ENCODE measurements at regions not wholly inside any gene's neighbourhood (a gene's known extent, or its start where the extent isn't known, plus 50 kb on each side); places are given as distances from the start of the nearest gene placed in this dataset.

DNA sequence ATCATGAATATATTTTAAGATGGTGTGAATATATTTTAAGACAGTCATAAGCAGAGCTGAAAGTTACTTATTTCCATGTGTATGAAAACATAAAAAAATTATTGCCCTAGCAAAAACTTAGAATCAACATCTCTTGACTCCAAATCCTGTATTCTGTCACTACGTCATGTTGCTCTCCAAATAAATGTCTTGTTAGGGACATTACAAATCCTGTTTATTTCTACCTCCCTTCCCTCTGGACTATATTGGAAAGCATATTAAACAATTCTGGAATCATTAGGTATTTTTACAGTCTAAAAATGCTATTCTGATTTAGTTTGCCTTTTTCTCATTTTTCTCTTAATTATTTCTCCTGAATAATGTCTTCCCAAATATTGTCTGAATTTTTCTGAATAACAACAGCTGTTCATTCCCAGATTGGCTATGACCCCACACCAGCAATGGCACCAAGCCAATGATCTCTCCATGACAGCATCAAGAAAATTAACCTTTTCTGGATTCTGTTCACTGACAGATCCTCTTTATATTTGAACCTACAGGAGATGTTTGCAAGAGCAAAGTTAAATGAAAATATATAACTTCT lies 523.1 kb downstream of the IQCM start:
- TF ChIP-seq CTCF (optimal IDR thresholded peaks at IDR 0.05 in 1 of 3, IDR thresholded peaks at IDR 0.05 in 1 of 3, conservative IDR thresholded peaks at IDR 0.05 in 1 of 3; ENCODE audit: extremely low read depth in 1 of 3, insufficient read depth in 2 of 3, low read length in 3 of 3) (no peak), EZH2 (IDR thresholded peaks at IDR 0.05; ENCODE audit: low read length) (no peak)

GRCh38 chr4:149291463-149291862 lies 524.2 kb downstream of the IQCM start:
- no peaks in the 10 kb centered on the region for H3K9me3 ChIP-seq (ENCODE audit: control insufficient read depth, low read depth, low read length)
- no peaks in the 10 kb centered on the region for H4K20me1 ChIP-seq (ENCODE audit: control insufficient read depth, extremely low read depth, insufficient read depth, low read length)
- H3K9me1 ChIP-seq (ENCODE audit: control insufficient read depth, extremely low read depth, insufficient read depth, low read length) = no peaks in the 10 kb centered on the region
- H3K27ac ChIP-seq (ENCODE audit: control insufficient read depth, insufficient read depth, low read length) = no peak overlapping the region
- TF ChIP-seq EZH2 (IDR thresholded peaks at IDR 0.05; ENCODE audit: low read length) (no peak), CTCF (optimal IDR thresholded peaks at IDR 0.05 in 1 of 3, IDR thresholded peaks at IDR 0.05 in 1 of 3, conservative IDR thresholded peaks at IDR 0.05 in 1 of 3; ENCODE audit: extremely low read depth in 1 of 3, insufficient read depth in 2 of 3, low read length in 3 of 3) (no peak)
- H3K4me3 ChIP-seq (ENCODE audit: control insufficient read depth in 2 of 3, extremely low read depth in 1 of 3, insufficient read depth in 2 of 3, low read depth in 1 of 3, low read length in 3 of 3) = no peak overlapping the region
- DNase-seq (ENCODE audit: low read depth, low spot score) (no peak), FAIRE-seq (no peak)
- dilution Hi-C loops (cut with MboI; ENCODE audit: extremely low pct_ligation_motif_present, low sequenced_read_pairs) = no loop called here
- no peaks in the 10 kb centered on the region for H3K27me3 ChIP-seq (ENCODE audit: control insufficient read depth, extremely low read depth, insufficient read depth, low read length)
- H3K4me1 ChIP-seq (ENCODE audit: control insufficient read depth, extremely low read depth, insufficient read depth, low read length) = no peaks in the 10 kb centered on the region
- H3K36me3 ChIP-seq (ENCODE audit: control insufficient read depth in 2 of 2, extremely low read depth in 1 of 2, insufficient read depth in 2 of 2, low read length in 2 of 2) = no peaks in the 10 kb centered on the region
- H3K79me2 ChIP-seq (ENCODE audit: control insufficient read depth, insufficient read depth, low read length) = no peaks in the 10 kb centered on the region
- H3K9ac ChIP-seq (ENCODE audit: control insufficient read depth, extremely low read depth, insufficient read depth, low read length) = no peak overlapping the region
- no peak overlapping the region for H3K4me2 ChIP-seq (ENCODE audit: control insufficient read depth, extremely low read depth, insufficient read depth, low read depth, low read length)
- no peak overlapping the region for H2AFZ ChIP-seq (ENCODE audit: control insufficient read depth, low read length)

More for the DNA sequence above, 523.1 kb downstream of the IQCM start:
- H2AFZ ChIP-seq (ENCODE audit: control insufficient read depth, low read length) = no peak overlapping the region
- H4K20me1 ChIP-seq (ENCODE audit: control insufficient read depth, extremely low read depth, insufficient read depth, low read length) = no peaks in the 10 kb centered on the region
- H3K4me2 ChIP-seq (ENCODE audit: control insufficient read depth, extremely low read depth, insufficient read depth, low read depth, low read length) = no peak overlapping the region
- H3K9me3 ChIP-seq (ENCODE audit: control insufficient read depth, low read depth, low read length) = no peaks in the 10 kb centered on the region
- dilution Hi-C loops (cut with MboI; ENCODE audit: extremely low pct_ligation_motif_present, low sequenced_read_pairs) = no loop called here
- H3K9me1 ChIP-seq (ENCODE audit: control insufficient read depth, extremely low read depth, insufficient read depth, low read length) = no peaks in the 10 kb centered on the region
- no peaks in the 10 kb centered on the region for H3K36me3 ChIP-seq (ENCODE audit: control insufficient read depth in 2 of 2, extremely low read depth in 1 of 2, insufficient read depth in 2 of 2, low read length in 2 of 2)
- H3K4me1 ChIP-seq (ENCODE audit: control insufficient read depth, extremely low read depth, insufficient read depth, low read length) = no peaks in the 10 kb centered on the region
- H3K27me3 ChIP-seq (ENCODE audit: control insufficient read depth, extremely low read depth, insufficient read depth, low read length) = no peaks in the 10 kb centered on the region
- H3K79me2 ChIP-seq (ENCODE audit: control insufficient read depth, insufficient read depth, low read length) = no peaks in the 10 kb centered on the region
- no peak overlapping the region for H3K27ac ChIP-seq (ENCODE audit: control insufficient read depth, insufficient read depth, low read length)
- no peak overlapping the region for H3K9ac ChIP-seq (ENCODE audit: control insufficient read depth, extremely low read depth, insufficient read depth, low read length)
- DNase-seq (ENCODE audit: low read depth, low spot score) = no peak
- FAIRE-seq = no peak
- no peak overlapping the region for H3K4me3 ChIP-seq (ENCODE audit: control insufficient read depth in 2 of 3, extremely low read depth in 1 of 3, insufficient read depth in 2 of 3, low read depth in 1 of 3, low read length in 3 of 3)
